H1 (cell line): ENCODE measurements at regions not wholly inside any gene's neighbourhood (a gene's known extent, or its start where the extent isn't known, plus 50 kb on each side); places are given as distances from the start of the nearest gene placed in this dataset.

Source experiments
- CTCF ChIA-PET: fragments of 300-600 bp; sonication (Branson Sonifier 250); formaldehyde crosslinking; loops from one replicate; lab custom pipeline; 2021; ENCODE audit not compliant: partially characterized antibody; lab: Charles Lee
- POLR2A ChIA-PET: fragments of 300-600 bp; sonication (Branson Sonifier 250); formaldehyde crosslinking; loops from one replicate; lab custom pipeline; 2021; ENCODE audit warnings: inconsistent platforms; ENCODE audit not compliant: partially characterized antibody; lab: Charles Lee
- DNase-seq, 2 experiments: peaks; one replicate each; pipeline versions ENCODE4 v3.0.0 to v3.0.0-alpha.2; 2010 to 2022; ENCODE audit warnings: low spot score in 2 of 2, low read depth in 1 of 2, mixed read lengths in 1 of 2
- FAIRE-seq: peaks from 2 replicates; lab custom pipeline; 2011; peaks lifted over from hg19 to GRCh38; lab: Jason Lieb, UNC
- H2AFZ ChIP-seq: 2 replicates; pipeline ENCODE4 v1.8.1; 2012; ENCODE audit warnings: low read length, inconsistent platforms
- H2AK5ac ChIP-seq: 2 replicates; pipeline ENCODE4 v1.6.1; 2013; ENCODE audit warnings: low read depth, low read length
- H2BK120ac ChIP-seq: replicated peaks from 2 replicates; pipeline ENCODE3; 2013; ENCODE audit warnings: low read depth, low read length, inconsistent platforms
- H2BK12ac ChIP-seq: 2 replicates; pipeline ENCODE4 v1.6.1; 2013; ENCODE audit warnings: low read depth, low read length
- H2BK15ac ChIP-seq: 2 replicates; pipeline ENCODE4 v1.6.1; 2013; ENCODE audit warnings: low read length
- H2BK20ac ChIP-seq: 2 replicates; pipeline ENCODE4 v1.6.1; 2013; ENCODE audit warnings: low read length
- H2BK5ac ChIP-seq: 2 replicates; pipeline ENCODE4 v1.6.1; 2013; ENCODE audit warnings: low read depth, low read length
- H3K14ac ChIP-seq: 2 replicates; pipeline ENCODE4 v1.6.1; 2013; ENCODE audit warnings: inconsistent platforms; ENCODE audit not compliant: insufficient read length
- H3K18ac ChIP-seq: 2 replicates; pipeline ENCODE4 v1.6.1; 2013; ENCODE audit warnings: low read length; ENCODE audit errors: extremely low read depth
- H3K23ac ChIP-seq: 2 replicates; pipeline ENCODE4 v1.6.1; 2013; ENCODE audit warnings: inconsistent platforms; ENCODE audit not compliant: insufficient read length
- H3K23me2 ChIP-seq: 2 replicates; pipeline ENCODE4 v1.6.1; 2013; ENCODE audit warnings: low read depth, low read length
- H3K27ac ChIP-seq: 2 replicates; pipeline ENCODE4 v1.6.1; 2011; ENCODE audit warnings: low read depth, low read length, inconsistent platforms
- H3K27me3 ChIP-seq, 4 experiments: replicated peaks in 1 of 4; 1 replicate in 1 of 4; 2 replicates in 3 of 4; pipeline versions ENCODE4 v1.6.1 to v1.8.1; 2011 to 2013; ENCODE audit warnings: low read length in 3 of 4, mild to moderate bottlenecking in 3 of 4, inconsistent platforms in 2 of 4, mixed read lengths in 2 of 4, moderate library complexity in 1 of 4; ENCODE audit not compliant: control insufficient read depth in 3 of 4, insufficient read depth in 3 of 4; ENCODE audit errors: extremely low read depth in 1 of 4
- H3K36me3 ChIP-seq, 4 experiments: 2 replicates each; pipeline versions ENCODE4 v1.6.1 to v1.8.1; 2011 to 2013; ENCODE audit warnings: mild to moderate bottlenecking in 4 of 4, low read length in 3 of 4, moderate library complexity in 2 of 4, control low read depth in 1 of 4, inconsistent platforms in 1 of 4; ENCODE audit not compliant: insufficient read depth in 4 of 4, control insufficient read depth in 2 of 4
- H3K4ac ChIP-seq: replicated peaks from 2 replicates; pipeline ENCODE3; 2013; ENCODE audit warnings: low read length, low read depth, mixed read lengths, inconsistent platforms; ENCODE audit not compliant: insufficient read length
- H3K4me1 ChIP-seq, 4 experiments: replicated peaks in 1 of 4; 1 replicate in 1 of 4; 2 replicates in 3 of 4; pipeline versions ENCODE4 v1.6.1 to v1.8.1; 2011 to 2013; ENCODE audit warnings: low read length in 3 of 4, inconsistent platforms in 2 of 4, mixed read lengths in 1 of 4; ENCODE audit not compliant: insufficient read depth in 4 of 4, control insufficient read depth in 3 of 4
- H3K4me2 ChIP-seq, 2 experiments: 2 replicates each; pipeline versions ENCODE4 v1.6.1 to v1.8.1; 2011 to 2013; ENCODE audit warnings: low read depth in 2 of 2, low read length in 2 of 2, control low read depth in 1 of 2, inconsistent platforms in 1 of 2, mild to moderate bottlenecking in 1 of 2; ENCODE audit not compliant: insufficient read depth in 1 of 2
- H3K4me3 ChIP-seq, 4 experiments: fragments of 200-600, 300-600 bp in 1 of 4; sonication (generic), shearing (Covaris generic), sonication (Bioruptor Twin) in 1 of 4; 2 replicates each; pipeline versions ENCODE4 v1.5.1 to v1.8.1; 2011 to 2016; ENCODE audit warnings: low read length in 4 of 4, low read depth in 3 of 4, control low read depth in 2 of 4, inconsistent platforms in 2 of 4, mild to moderate bottlenecking in 2 of 4, mixed read lengths in 1 of 4, moderate library complexity in 1 of 4; ENCODE audit not compliant: insufficient read depth in 2 of 4; ENCODE audit errors: extremely low read depth in 1 of 4
- H3K56ac ChIP-seq: replicated peaks from 2 replicates; pipeline ENCODE3; 2013; ENCODE audit warnings: low read depth, mild to moderate bottlenecking, mixed read lengths, low read length, inconsistent platforms; ENCODE audit not compliant: insufficient read length
- H3K79me1 ChIP-seq: 2 replicates; pipeline ENCODE4 v1.6.1; 2013; ENCODE audit warnings: low read depth, low read length, control low read depth
- H3K79me2 ChIP-seq, 2 experiments: 2 replicates each; pipeline versions ENCODE4 v1.6.1 to v1.8.1; 2012 to 2013; ENCODE audit warnings: low read length in 2 of 2, mild to moderate bottlenecking in 2 of 2, inconsistent platforms in 1 of 2; ENCODE audit not compliant: insufficient read depth in 2 of 2, control insufficient read depth in 1 of 2
- H3K9ac ChIP-seq, 4 experiments: replicated peaks in 1 of 4; 1 replicate in 1 of 4; 2 replicates in 3 of 4; pipeline versions ENCODE4 v1.6.1 to v1.8.1; 2011 to 2013; ENCODE audit warnings: low read depth in 3 of 4, low read length in 3 of 4, control low read depth in 2 of 4, mild to moderate bottlenecking in 2 of 4, moderate library complexity in 2 of 4, inconsistent platforms in 1 of 4; ENCODE audit errors: extremely low read depth in 1 of 4
- H3K9me3 ChIP-seq, 2 experiments: 2 replicates each; pipeline versions ENCODE4 v1.6.1 to v1.8.1; 2012 to 2013; ENCODE audit warnings: mild to moderate bottlenecking in 2 of 2, moderate library complexity in 2 of 2, control low read depth in 1 of 2, inconsistent platforms in 1 of 2, low read depth in 1 of 2, low read length in 1 of 2, mixed read lengths in 1 of 2; ENCODE audit not compliant: insufficient read depth in 2 of 2
- H4K20me1 ChIP-seq, 2 experiments: replicated peaks in 1 of 2; 2 replicates each; pipeline versions ENCODE3 to v1.8.1; 2011 to 2013; ENCODE audit warnings: inconsistent platforms in 2 of 2, low read length in 2 of 2, mild to moderate bottlenecking in 1 of 2; ENCODE audit not compliant: insufficient read depth in 2 of 2, control insufficient read depth in 1 of 2
- H4K5ac ChIP-seq: 2 replicates; pipeline ENCODE4 v1.6.1; 2013; ENCODE audit warnings: low read length, low read depth, mixed read lengths, inconsistent platforms; ENCODE audit not compliant: insufficient read length
- H4K8ac ChIP-seq: 2 replicates; pipeline ENCODE4 v1.8.0; 2013; ENCODE audit warnings: mild to moderate bottlenecking, moderate library complexity, low read length, inconsistent platforms; ENCODE audit not compliant: insufficient read depth; ENCODE audit errors: extremely low read depth
- H4K91ac ChIP-seq: replicated peaks from 2 replicates; pipeline ENCODE3; 2013; ENCODE audit warnings: low read length, mixed read lengths, inconsistent platforms; ENCODE audit not compliant: insufficient read length
- CBX5 ChIP-seq: fragments of 300-800, 300-1000 bp; sonication (generic); IDR thresholded peaks from 2 replicates; pipeline ENCODE4 v1.7.1; 2016; ENCODE audit warnings: antibody characterized with exemption, low read length, low read depth
- WGBS, 2 experiments: shearing (Covaris generic) in 1 of 2; methylation state at CpG; one replicate each; pipeline versions ENCODE4 v1.1.6 to v1.1.7; 2013 to 2015; ENCODE audit warnings: low lambda C conversion rate in 2 of 2, mixed read lengths in 2 of 2, inconsistent platforms in 1 of 2, low coverage in 1 of 2, missing lambda C conversion rate in 1 of 2; ENCODE audit not compliant: insufficient replicate concordance in 2 of 2, insufficient coverage in 1 of 2, insufficient read length in 1 of 2; ENCODE audit errors: extremely low coverage in 1 of 2, missing lambda C conversion rate in 1 of 2; 5-methylcytosine and 5-hydroxymethylcytosine counted together
- TF ChIP-seq, protein P1 (sequence below): IDR thresholded peaks from 2 replicates; pipeline ENCODE4 v1.6.1; 2012; ENCODE audit warnings: low read length, inconsistent platforms

DNA sequence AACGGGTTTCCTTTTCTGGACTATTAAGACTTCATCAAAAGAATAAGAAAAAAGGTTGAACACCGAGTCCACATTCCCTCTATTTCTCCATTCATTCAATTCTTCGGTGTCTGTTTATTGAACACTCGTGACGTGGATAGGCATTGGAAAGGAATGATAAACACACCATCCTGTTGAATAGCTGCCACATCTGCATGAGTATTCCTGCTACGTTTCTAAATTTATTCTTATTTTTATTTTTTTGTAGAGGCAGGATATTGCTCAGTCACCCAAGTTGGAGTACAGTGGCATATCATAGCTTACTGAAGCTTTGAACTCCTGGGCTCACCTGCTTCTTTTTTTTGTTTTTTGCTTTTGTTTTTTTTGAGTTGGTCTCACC lies 80.8 kb upstream of the CIBAR2 start:
- Histone ChIP-seq H4K5ac (no peak overlapping the region), H2BK12ac (no peak overlapping the region), H3K36me3 (no peaks in the 10 kb centered on the region), H3K9me3 (peaks cover 5 to 6% of the 10 kb centered on the region in 2 experiments; a peak in 1 of 4 replicates), H3K4me3 (no peak overlapping the region), H3K23ac (no peak overlapping the region), H2BK120ac (no peak overlapping the region), H3K18ac (no peak overlapping the region), H3K27ac (no peak overlapping the region), H4K91ac (no peak overlapping the region), H3K14ac (no peak overlapping the region), H3K27me3 (no peaks in the 10 kb centered on the region; a peak in 1 of 7 replicates), H3K79me2 (0 out of 4 replicates have a peak, but pooled peaks cover 0 to 2% of the 10 kb centered on the region in 2 experiments), H2BK20ac (no peak overlapping the region), H3K4ac (no peak overlapping the region), H4K20me1 (no peaks in the 10 kb centered on the region), H3K23me2 (no peaks in the 10 kb centered on the region), H3K56ac (no peak overlapping the region), H2BK5ac (no peak overlapping the region), H4K8ac (no peak overlapping the region), H3K9ac (no peak overlapping the region), H3K4me2 (no peak overlapping the region), H3K79me1 (peaks cover 3% of the 10 kb centered on the region; the same call in 1 of the 2 replicates), H2AFZ (no peak overlapping the region), H3K4me1 (peaks cover 0 to 2% (median 0%) of the 10 kb centered on the region in 4 experiments; a peak in 3 of 7 replicates), H2AK5ac (no peak overlapping the region), H2BK15ac (no peak overlapping the region)
- 89% methylated on average over 6 of the region's 6 CpGs; no CpG with 5 or more reads in 1 of the 2 experiments for WGBS, 2 experiments
- CTCF ChIA-PET = interaction anchor here (0.6 to 3.8 kb wide), 6 partner anchors 9 to 104 kb away, joined by 3 to 15 read pairs (median 4); no protein-coding TSS in a partner anchor
- FAIRE-seq = no peak
- POLR2A ChIA-PET = interaction anchor here (1.1 to 1.6 kb wide), 2 partner anchors 19 to 42 kb away, joined by 3 to 5 read pairs; no protein-coding TSS in a partner anchor
- no peak for DNase-seq
- no peak for TF ChIP-seq CBX5
- TF ChIP-seq, protein P1, sequence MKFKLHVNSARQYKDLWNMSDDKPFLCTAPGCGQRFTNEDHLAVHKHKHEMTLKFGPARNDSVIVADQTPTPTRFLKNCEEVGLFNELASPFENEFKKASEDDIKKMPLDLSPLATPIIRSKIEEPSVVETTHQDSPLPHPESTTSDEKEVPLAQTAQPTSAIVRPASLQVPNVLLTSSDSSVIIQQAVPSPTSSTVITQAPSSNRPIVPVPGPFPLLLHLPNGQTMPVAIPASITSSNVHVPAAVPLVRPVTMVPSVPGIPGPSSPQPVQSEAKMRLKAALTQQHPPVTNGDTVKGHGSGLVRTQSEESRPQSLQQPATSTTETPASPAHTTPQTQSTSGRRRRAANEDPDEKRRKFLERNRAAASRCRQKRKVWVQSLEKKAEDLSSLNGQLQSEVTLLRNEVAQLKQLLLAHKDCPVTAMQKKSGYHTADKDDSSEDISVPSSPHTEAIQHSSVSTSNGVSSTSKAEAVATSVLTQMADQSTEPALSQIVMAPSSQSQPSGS = no peak
